GM18870 (cell line): ENCODE measurements at regions not wholly inside any gene's neighbourhood (a gene's known extent, or its start where the extent isn't known, plus 50 kb on each side); places are given as distances from the start of the nearest gene placed in this dataset.
A peak's percentile ranks its signal among the peaks of the same experiment; 100 is the strongest.

Source experiments
- ATAC-seq: cut with Tn5 transposase; IDR thresholded peaks from one replicate; pipeline ENCODE4 v1.9.1; 2021; ENCODE audit warnings: moderate library complexity; ENCODE audit not compliant: unreplicated experiment

GRCh38 chrX:38886112-38886511 lies 84.9 kb downstream of the MID1IP1 start:
- ATAC-seq = no peak

GRCh38 chrX:38887222-38887621 lies 86.0 kb downstream of the MID1IP1 start:
- no peak for ATAC-seq

GRCh38 chrX:38890326-38890725 lies 89.1 kb downstream of the MID1IP1 start:
- no peak for ATAC-seq

GRCh38 chrX:38890963-38891362 lies 89.7 kb downstream of the MID1IP1 start:
- ATAC-seq = no peak

- peak; percentile 90 for ATAC-seq
Measured at GRCh38 chrX:38891641-38892413, 90.6 kb downstream of the MID1IP1 start.

- ATAC-seq = no peak
Measured at GRCh38 chrX:38893441-38893840, 92.2 kb downstream of the MID1IP1 start.

GRCh38 chrX:38895775-38896174 lies 94.5 kb downstream of the MID1IP1 start:
- ATAC-seq = no peak

- peak; percentile 94 for ATAC-seq
Measured at GRCh38 chrX:38896724-38897298, 95.6 kb downstream of the MID1IP1 start.

- no peak for ATAC-seq
Measured at GRCh38 chrX:38898261-38898660, 97.0 kb downstream of the MID1IP1 start.

GRCh38 chrX:38899650-38900049 lies 98.4 kb downstream of the MID1IP1 start:
- ATAC-seq = no peak

- ATAC-seq = no peak
Measured at GRCh38 chrX:38900719-38901118, 99.5 kb downstream of the MID1IP1 start.

GRCh38 chrX:38902972-38903492 lies 101.8 kb downstream of the MID1IP1 start:
- ATAC-seq = no peak

GRCh38 chrX:38916801-38917200 lies 115.5 kb downstream of the MID1IP1 start:
- ATAC-seq = no peak

GRCh38 chrX:38917954-38918353 lies 116.7 kb downstream of the MID1IP1 start:
- no peak for ATAC-seq

GRCh38 chrX:38919202-38919601 lies 117.9 kb downstream of the MID1IP1 start:
- ATAC-seq = no peak

GRCh38 chrX:38919853-38920528 lies 118.7 kb downstream of the MID1IP1 start:
- ATAC-seq = no peak

GRCh38 chrX:38923451-38923969 lies 122.3 kb downstream of the MID1IP1 start:
- ATAC-seq = peak; percentile 61

- ATAC-seq = no peak
Measured at GRCh38 chrX:38927592-38927991, 126.3 kb downstream of the MID1IP1 start.

- ATAC-seq = no peak
Measured at GRCh38 chrX:38929966-38930421, 128.7 kb downstream of the MID1IP1 start.

- ATAC-seq = no peak
Measured at GRCh38 chrX:38930474-38930873, 129.2 kb downstream of the MID1IP1 start.

- ATAC-seq = no peak
Measured at GRCh38 chrX:38935561-38935960, 134.3 kb downstream of the MID1IP1 start.
